PFSK-1 (cell line): ENCODE measurements at regions not wholly inside any gene's neighbourhood (a gene's known extent, or its start where the extent isn't known, plus 50 kb on each side); places are given as distances from the start of the nearest gene placed in this dataset.

Experiments used
- FOXP2 ChIP-seq: optimal IDR thresholded peaks from 2 replicates; pipeline ENCODE3; 2011; ENCODE audit warnings: borderline replicate concordance, control low read depth, inconsistent platforms; ENCODE audit not compliant: insufficient read depth; ENCODE audit errors: extremely low read length, extremely low read depth
- POLR2AphosphoS5 ChIP-seq: IDR thresholded peaks from 2 replicates; pipeline ENCODE4 v1.6.1; 2012; ENCODE audit warnings: low read depth, mild to moderate bottlenecking, control low read depth, low read length, moderate library complexity
- REST ChIP-seq, 2 experiments: IDR thresholded peaks; 2 replicates each; pipeline versions ENCODE4 v1.6.1 to v1.8.0; 2011 to 2012; ENCODE audit warnings: low read depth in 2 of 2, low read length in 2 of 2, control low read depth in 1 of 2, inconsistent platforms in 1 of 2, mild to moderate bottlenecking in 1 of 2, moderate library complexity in 1 of 2; ENCODE audit not compliant: insufficient read depth in 1 of 2
- SIN3A ChIP-seq: IDR thresholded peaks from 2 replicates; pipeline ENCODE4 v1.6.1; 2012; ENCODE audit warnings: mild to moderate bottlenecking, low read length, moderate library complexity, borderline replicate concordance; ENCODE audit not compliant: insufficient read depth
- TAF1 ChIP-seq: IDR thresholded peaks from 2 replicates; pipeline ENCODE4 v1.6.1; 2012; ENCODE audit warnings: low read length, control low read depth, borderline replicate concordance; ENCODE audit not compliant: insufficient read depth

- TF ChIP-seq FOXP2 (no peak), REST (IDR thresholded peaks at IDR 0.05; ENCODE audit: insufficient read depth in 1 of 2, low read depth in 2 of 2, low read length in 2 of 2) (no peak), TAF1 (no peak), SIN3A (no peak), POLR2AphosphoS5 (no peak)
These were observed 621.4 kb upstream of the RGS18 start for GRCh38 chr1:191536791-191537429.

GRCh38 chr1:191541758-191542157 lies 616.5 kb upstream of the RGS18 start:
- no peak for TF ChIP-seq REST (IDR thresholded peaks at IDR 0.05; ENCODE audit: insufficient read depth in 1 of 2, low read depth in 2 of 2, low read length in 2 of 2)
- no peak for TF ChIP-seq POLR2AphosphoS5
- TF ChIP-seq SIN3A = no peak
- TF ChIP-seq FOXP2 = no peak
- no peak for TF ChIP-seq TAF1

- TF ChIP-seq FOXP2 (no peak), POLR2AphosphoS5 (no peak), TAF1 (no peak), REST (IDR thresholded peaks at IDR 0.05; ENCODE audit: insufficient read depth in 1 of 2, low read depth in 2 of 2, low read length in 2 of 2) (no peak), SIN3A (no peak)
These were observed 615.8 kb upstream of the RGS18 start for GRCh38 chr1:191542444-191542843.

- TF ChIP-seq FOXP2 = no peak
These were observed 611.5 kb upstream of the RGS18 start for GRCh38 chr1:191546803-191547202.

- no peak for TF ChIP-seq REST (IDR thresholded peaks at IDR 0.05; ENCODE audit: insufficient read depth in 1 of 2, low read depth in 2 of 2, low read length in 2 of 2)
- TF ChIP-seq TAF1 = no peak
These were observed 607.2 kb upstream of the RGS18 start for GRCh38 chr1:191551019-191551418.

- TF ChIP-seq TAF1 (no peak), FOXP2 (no peak), POLR2AphosphoS5 (no peak), SIN3A (no peak), REST (IDR thresholded peaks at IDR 0.05; ENCODE audit: insufficient read depth in 1 of 2, low read depth in 2 of 2, low read length in 2 of 2) (no peak)
These were observed 599.9 kb upstream of the RGS18 start for GRCh38 chr1:191558379-191558778.
